ENCODE measurements at regions not wholly inside any gene's neighbourhood (a gene's known extent, or its start where the extent isn't known, plus 50 kb on each side); places are given as distances from the start of the nearest gene placed in this dataset.
A peak's percentile ranks its signal among the peaks of the same experiment; 100 is the strongest.

DNA sequence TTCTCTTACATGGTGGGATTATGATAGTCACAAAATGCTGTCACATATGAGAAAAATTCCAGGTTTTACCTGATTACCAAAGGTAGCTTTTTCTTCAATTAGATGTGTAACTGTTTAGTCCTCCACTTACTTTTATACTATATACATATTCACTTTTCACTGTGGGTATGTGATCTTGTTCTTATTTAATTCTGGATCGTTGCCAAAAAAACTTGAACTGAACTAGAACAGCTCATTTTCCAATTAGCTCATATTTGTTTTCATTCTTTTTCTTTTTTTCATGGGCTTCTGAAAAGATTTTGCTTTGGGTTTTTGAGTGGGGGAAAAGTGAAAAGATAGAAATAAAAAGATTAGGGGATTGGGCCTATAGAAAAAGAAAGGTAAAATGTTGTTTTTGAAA lies 291.9 kb downstream of the NDFIP2 start:
- intact Hi-C loops (cut with DNase I) = no loop called here

DNA sequence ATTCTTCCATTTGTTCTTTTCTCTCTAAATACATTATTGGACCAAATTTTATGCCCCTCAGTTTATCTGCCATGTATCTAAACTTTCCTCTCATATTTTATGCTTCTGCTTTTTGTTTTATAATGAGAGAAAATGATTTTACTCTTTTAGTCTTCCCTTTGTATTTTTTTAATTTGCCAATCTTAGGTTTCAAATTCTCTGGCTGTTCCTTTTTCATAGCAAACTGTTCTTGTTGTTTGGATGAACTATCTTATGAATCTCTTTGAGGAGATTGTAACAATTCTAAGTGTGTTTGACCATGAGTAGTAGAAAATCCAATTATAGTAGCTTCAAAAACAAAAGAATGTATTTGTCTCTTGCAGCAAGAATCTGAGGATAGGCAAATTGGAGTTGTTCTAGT lies 290.5 kb downstream of the NDFIP2 start:
- intact Hi-C loops (cut with DNase I) = no loop called here
- DNase-seq = no peak

More for the DNA sequence above, 291.9 kb downstream of the NDFIP2 start:
- DNase-seq = no peak

DNA sequence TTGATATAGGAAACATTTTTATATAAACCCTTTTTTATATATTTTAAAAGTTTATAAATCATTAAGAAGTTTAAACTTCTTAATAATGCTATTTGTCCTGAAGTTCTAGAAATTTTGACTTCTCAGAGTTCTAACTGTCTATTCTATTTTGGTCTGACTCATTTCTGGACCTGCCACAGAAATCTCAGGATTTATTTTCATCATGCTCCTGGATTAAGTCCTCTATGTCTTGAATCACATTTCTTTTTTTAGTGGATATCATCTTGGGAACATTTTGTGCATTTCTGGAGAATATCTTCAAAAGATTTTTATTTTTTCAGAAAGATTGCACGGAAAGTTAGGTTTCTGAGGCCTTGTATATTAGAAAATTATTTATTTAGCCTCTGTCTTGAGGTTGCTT lies 289.1 kb downstream of the NDFIP2 start:
- no peak for DNase-seq
- intact Hi-C loops (cut with DNase I) = no loop called here

DNA sequence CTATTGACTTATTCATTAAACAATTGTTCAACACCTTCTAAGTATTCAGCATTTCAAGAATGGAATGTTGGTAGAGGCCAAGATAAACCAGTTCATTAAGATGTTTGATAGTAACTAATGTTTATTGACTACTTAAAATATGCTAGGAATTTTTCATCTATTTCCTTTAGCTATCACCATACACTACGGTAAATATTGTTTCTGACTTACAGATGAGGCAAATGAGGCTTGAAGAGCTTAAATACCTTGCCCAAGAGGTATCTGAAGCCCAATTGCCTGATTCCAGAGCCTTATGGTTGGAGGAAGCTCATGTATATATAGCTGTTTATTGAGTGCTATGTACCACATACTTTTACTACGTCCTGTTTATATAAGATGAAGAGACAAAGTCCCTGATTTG lies 286.2 kb downstream of the NDFIP2 start:
- no peak for DNase-seq
- intact Hi-C loops (cut with DNase I) = no loop called here

DNA sequence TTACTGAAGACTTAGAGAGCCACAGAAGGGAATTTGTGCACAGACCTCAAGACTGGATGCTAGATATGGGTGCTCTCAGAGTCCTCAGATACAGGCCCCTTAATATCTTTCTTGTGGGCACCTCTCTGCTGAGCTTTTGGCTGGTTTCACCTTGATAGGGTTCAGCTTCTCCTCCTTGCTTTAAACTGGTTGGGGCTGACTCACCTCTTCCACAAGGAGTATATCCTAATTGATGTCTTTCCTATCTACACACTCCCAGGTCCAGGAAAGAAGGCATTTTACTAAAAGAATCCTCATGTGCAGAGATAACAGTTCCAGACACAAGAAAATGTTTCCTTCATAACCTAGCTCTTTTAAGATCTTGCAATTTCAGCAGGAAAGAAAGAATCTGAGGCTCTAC lies 284.4 kb downstream of the NDFIP2 start:
- intact Hi-C loops (cut with DNase I) = no loop called here
- no peak for DNase-seq

DNA sequence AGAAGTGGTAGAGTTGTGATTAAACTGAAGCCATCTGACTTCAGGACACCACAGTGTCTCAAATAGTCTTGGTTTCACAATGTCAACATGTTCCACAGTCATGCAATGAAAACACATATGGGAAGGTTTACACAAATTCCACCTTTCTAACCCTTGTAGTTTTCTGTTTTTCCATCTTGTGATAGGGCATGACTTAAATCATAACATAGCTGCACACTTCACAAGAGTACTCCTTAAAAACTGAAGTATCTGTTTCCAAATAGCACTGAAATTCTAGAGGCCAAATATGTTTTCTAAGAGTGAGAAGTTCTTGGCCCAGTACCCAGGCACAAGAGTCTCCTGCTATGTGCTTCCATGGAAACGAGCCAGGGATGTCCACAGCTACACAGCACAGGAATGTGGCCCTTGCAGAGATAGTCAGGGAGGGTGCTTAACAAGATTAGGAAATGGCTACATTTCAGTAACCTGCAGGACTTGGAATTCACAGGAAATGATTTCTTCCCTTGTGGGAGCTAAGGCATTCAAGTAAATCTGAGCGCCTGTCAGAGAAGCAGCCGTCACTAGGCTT lies 269.1 kb downstream of the NDFIP2 start:
- intact Hi-C loops (cut with DNase I) = no loop called here
- DNase-seq = peak in 1 of 10 donors; percentile 62

DNA sequence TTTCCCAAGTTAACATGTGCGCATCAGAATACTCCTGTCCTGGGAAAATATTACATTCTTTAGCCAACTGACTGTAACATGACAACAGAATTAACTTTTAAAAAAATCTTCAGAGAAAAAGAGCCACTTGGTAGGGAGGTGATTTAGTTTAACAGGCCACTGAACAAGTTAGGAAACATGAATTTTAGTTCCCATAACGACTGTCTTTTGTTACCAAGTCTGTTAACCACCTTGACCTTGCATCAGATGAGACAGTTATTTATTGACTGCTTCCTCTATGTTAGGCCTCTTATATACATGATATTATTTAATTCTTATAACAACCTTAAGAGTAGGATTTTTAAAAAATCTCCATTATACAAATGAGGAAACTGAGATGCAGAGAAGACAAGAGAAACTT lies 268.6 kb downstream of the NDFIP2 start:
- DNase-seq = no peak
- intact Hi-C loops (cut with DNase I) = no loop called here

DNA sequence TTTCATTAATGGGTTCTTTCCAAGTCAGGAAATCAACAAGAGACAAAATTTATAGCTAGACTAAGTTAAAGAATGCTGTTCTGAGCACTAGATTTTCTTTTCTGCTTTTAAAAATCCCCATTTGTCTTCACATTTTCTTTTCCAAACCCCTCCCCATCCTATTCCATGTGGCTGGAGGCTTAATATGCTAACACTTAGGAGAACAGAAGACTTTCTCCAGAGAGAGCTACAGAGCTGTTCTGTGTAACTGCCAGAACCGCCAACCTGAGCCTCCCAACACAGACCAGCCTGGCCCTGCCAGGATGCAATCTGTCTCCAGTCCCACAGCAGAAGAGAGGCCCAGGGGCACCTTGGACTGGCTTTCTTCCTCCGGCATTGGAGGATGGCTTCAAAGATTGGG lies 264.1 kb downstream of the NDFIP2 start:
- DNase-seq = no peak

DNA sequence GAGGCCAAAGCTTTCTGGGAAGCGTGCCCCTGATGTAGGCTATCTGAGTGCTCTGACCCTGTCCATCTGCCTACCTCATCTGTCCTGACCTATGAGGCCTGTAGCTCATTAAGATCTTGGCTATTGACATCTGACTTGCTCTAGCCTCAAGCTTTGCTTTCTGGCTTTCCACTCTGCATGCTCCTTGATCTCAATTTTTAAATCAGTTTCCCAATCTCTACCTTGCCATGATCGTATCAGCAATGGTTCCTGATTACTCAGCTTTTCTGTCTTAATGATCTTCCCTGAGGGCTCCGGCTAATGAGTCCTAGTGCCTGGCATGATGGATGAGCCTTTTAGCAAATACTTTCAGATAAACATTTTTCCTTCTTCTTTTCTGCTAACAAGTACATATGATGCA lies 262.0 kb downstream of the NDFIP2 start:
- DNase-seq = no peak
- intact Hi-C loops (cut with DNase I) = no loop called here

More for the DNA sequence above, 264.1 kb downstream of the NDFIP2 start:
- intact Hi-C loops (cut with DNase I) = no loop called here

DNA sequence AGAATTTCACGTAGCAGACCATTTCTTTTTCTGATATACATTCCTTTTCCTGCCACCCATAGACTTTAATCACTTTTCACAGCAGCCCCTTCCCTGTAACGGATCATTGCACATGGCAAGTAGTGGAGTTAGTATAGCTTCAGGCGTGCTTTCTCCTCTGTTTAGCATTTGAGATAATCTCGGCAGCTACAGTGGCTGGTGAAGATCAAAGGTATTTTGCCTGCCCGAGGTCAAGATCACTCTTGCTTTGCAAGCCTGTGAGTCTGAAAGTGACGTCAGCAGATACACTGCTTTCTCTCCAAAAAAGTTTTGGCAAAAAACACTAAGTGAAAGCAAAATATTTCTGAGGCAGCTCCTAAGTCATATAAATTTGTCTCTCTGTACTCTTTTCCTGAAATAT lies 260.0 kb downstream of the NDFIP2 start:
- DNase-seq = no peak
- intact Hi-C loops (cut with DNase I) = no loop called here

DNA sequence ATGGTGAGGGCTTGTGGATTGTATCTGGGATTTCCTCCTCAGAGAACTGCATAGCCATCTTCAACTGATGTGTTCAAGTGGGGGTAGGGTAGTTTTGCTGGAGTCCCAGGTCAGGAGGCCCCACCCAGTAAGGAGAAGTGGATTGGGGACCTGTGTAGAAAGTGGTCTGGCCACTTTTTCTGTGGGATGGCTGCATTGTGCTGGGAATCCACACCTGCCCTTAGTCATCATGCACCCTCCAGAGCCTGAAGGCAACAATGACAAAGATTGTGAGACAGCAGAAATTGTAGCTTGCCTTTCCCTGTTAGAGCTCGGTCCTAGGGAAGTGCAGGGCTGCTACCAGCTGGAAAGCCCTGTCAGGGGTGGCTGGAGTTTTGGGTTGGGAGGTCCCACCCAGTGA lies 255.4 kb downstream of the NDFIP2 start:
- no peak for DNase-seq
- intact Hi-C loops (cut with DNase I) = no loop called here

DNA sequence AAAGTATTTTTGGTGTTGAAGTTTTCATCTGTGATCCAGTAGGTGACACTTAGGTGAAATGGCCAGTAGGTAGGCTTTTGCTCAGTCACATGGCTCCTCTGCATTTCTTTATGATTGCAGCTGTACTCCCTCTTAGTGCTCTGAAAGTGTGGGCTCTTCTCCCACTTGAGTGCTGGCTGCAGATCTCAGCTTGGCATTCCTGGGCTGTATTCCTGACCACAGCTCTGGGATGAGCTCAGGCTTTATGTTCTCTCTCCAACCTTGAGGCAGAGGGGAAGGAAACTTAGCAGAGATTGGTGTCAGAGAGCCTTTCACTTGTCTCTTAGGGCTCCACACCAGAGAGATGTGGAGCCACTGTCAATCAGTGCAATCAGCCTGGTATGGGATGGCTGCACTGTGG lies 254.3 kb downstream of the NDFIP2 start:
- no peak for DNase-seq
- intact Hi-C loops (cut with DNase I) = no loop called here

DNA sequence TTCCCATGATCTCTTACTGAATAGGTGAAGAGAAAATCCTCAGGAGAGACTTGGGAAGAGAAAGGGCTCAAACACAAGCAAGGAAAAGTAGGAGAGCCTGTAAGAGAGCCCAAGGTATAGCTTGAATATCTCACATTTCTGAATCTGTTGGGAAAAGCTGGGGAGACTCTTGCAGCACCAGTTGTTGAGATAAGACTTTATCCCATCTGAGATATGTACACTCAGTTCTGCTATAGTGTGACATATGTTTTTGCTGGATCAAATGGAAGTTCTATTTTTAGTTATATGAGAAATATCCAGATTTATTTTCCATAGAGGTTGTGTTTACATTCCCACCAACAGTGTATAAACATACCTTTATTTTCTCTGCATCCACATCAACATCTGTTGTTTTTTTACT lies 246.1 kb downstream of the NDFIP2 start:
- intact Hi-C loops (cut with DNase I) = no loop called here
- no peak for DNase-seq

DNA sequence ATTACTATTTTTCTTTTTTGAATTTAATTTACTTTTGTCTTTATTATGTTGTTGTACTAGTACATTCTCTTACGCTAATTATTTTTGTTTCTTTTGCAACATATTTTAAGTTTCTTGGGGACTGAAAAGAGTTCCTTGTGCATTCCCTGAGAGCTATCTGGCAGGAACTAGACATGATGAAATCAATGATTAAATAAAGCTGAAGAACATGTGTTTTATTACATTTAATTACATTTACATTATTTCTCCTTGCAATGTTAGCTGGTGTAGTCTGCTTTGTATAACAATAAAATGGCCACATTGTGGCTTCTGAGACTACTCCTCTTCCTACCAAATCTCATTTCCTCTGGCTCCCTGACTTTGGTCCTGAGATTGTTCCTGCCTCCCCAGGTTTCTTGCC lies 244.9 kb downstream of the NDFIP2 start:
- DNase-seq = no peak

DNA sequence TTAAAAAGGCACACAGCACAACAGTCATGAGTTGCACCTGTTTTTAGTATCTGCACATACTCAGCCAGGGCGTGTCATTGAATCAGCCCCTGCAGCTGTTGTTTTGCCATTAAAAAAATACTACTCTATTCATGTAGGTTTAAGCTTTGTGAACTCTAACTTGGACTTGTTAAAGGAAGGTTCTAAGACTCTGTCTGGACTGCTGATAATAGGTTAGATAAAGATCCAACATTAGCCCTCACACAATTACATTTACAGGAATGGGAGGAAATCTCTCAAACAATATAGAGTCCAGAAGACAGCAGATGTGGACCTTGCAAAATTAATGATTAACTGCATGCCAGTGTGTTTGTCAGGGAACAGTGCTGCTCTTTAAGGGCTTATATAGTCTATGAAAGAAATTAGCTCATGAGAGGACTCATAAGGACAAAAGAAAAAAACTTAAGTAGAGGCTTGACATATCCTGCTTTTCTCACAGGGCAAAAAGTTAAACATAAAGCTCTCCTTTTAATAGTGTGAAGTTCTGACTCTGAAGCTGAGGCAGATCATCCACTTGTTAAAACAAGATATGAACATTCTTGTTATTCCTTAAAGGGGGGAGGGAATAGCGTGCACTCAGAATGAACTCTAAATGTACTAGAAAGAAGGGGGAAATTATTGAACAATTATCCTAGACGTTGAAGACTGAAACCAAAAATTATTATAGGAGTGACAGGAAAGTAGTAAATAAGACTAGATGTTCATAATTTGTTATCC lies 243.6 kb downstream of the NDFIP2 start:
- DNase-seq = no peak
- intact Hi-C loops (cut with DNase I) = no loop called here

More for the DNA sequence above, 244.9 kb downstream of the NDFIP2 start:
- intact Hi-C loops (cut with DNase I) = no loop called here

DNA sequence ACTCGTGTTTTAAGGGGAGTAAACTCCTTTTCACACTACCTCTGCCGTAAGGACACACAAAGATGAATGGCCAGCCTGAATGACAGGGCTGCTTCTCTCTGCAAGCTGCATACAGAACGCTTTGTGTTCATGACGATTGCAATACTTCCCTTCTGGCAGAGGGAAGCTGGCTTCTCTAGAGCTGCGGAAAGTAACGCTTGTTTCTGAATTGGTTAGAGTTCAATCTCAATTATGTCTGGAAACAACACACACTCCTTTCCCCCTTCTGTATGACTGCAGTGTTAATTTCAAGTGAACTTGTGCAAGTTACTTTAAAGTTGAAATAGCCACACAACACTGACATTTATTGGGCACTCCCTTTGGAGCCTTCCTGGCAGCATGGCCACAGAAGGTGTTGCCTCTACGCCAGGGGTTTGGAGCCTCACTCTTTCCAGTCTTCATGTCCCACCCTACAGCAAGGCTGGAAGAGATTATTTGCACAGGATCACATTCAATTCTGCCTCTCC lies 242.6 kb downstream of the NDFIP2 start:
- DNase-seq = peak in 5 of 10 donors; percentile 11 to 66 (median 29)

DNA sequence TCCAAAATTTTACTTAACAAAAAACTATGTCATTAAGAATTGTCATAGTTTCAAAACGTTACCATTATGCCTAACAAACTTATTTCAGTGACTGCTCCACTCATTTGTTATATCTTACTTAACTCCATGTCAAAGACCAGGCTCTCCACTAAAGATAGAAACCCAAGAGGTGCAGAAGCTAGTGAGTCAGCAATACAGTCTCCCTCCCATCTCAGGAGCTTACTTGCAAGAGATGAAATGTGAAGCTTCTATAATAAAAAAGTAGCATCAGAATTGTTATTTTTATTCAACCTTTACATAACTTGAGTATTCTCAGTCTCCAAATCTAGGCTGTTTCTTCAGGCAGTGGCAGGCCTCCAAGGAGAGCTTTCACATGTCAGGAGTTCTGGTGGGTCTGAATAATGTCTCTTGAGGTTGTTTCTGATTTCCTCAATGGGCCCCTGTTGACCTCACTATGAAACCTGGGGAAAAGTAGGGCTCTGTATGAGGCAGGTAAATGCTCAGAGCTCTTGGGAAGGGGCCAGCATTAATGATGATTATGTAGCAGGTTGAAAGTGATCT lies 242.0 kb downstream of the NDFIP2 start:
- intact Hi-C loops (cut with DNase I) = no loop called here
- peak in 3 of 10 donors; percentile 39 to 64 (median 43) for DNase-seq

More for the DNA sequence above, 242.6 kb downstream of the NDFIP2 start:
- intact Hi-C loops (cut with DNase I) = no loop called here

DNA sequence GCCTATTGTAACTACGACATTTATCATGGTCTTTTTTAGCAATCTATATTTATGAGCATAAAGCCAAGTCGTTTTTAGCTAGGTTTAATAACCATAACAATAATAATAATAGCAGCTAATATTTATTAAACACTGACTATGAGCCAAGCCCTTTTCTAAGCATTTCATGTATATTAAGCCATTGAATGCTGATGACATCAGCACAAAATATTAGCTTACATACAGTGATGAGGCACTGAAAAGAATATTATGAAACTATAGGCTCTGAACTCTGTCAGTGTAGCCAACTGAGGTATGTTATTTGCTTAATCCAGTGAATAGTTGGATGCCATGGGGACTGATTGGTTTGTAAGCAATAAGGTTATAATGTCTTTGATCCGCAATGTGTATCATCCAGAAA lies 235.2 kb downstream of the NDFIP2 start:
- intact Hi-C loops (cut with DNase I) = no loop called here
- DNase-seq = no peak

DNA sequence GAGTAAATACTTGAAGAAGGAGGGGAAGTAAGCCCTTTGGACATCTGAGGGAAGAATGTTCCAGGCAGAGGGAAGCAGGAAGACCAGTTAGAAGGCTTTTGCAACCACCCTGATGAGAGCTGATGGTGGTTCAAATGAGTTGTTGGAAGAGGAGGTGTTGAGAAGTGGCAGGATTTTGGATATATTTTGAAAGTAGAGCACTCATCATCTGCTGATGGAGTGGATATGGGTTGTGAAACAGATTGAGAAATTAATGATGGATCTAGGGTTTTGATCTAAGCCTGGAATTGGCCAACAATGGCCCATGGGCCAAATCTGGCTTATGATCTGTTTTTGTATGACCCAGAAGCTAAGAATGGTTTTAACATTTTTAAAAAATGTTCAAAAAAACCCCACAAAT lies 230.7 kb downstream of the NDFIP2 start:
- intact Hi-C loops (cut with DNase I) = no loop called here

DNA sequence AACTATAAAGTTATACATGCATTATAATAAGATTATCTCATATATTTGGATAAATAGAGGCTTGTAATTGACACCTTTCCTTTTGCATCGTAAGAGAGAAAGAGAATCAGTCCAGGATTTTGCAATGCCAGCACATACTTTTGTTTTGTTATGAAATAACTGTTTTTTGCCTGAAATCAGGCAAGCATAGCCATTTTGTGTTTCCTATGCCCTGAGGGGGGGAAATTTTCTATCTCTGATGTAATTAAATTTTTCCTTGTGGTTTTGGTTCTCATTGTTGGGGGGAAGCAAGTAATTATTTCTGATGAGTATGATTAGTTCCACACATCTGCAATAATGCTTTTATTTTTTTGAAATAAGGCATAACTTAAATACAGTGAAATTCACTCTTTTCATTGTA lies 229.4 kb downstream of the NDFIP2 start:
- no peak for DNase-seq
- intact Hi-C loops (cut with DNase I) = no loop called here

More for the DNA sequence above, 230.7 kb downstream of the NDFIP2 start:
- no peak for DNase-seq

DNA sequence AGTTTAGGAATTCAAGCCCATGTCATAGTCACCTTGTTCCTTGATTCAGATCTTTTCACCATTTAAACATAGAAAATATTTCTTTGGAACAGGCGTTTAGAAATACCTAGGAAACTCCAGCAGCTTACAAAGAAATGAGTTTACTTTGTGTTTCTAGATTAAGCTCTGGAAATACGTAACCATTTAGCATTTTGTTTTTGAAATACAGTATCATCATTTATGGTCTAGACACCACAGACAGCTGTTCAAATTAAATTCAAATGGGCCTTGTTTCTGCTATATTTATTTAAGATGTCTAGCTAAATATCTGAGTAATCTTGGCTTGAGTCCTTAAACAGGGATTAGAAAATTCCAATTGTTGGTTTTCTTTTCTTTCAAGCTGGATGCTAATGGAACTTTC lies 228.5 kb downstream of the NDFIP2 start:
- intact Hi-C loops (cut with DNase I) = no loop called here
- DNase-seq = no peak

DNA sequence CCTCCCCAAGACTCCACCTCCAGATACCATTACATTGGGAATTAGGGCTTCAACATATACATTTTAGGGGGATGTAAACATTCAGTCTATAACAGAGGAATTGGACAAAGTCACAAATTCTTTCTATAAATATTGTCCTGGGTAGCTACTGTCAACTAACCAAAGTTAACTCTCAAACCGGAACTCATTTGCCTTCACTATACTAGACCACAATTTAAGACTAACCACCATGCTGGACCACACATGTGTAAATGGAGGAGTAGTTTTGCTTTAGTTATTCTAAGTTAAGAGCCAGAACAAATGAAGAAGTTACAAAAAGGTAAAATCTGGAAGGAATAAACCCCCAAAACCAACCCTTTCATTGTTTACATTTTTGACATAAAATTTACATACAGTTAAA lies 222.8 kb downstream of the NDFIP2 start:
- no peak for DNase-seq
- intact Hi-C loops (cut with DNase I) = no loop called here

Measured in posterior cingulate gyrus (tissue), 11 donors.